Esophagus squamous epithelium (tissue), 5 donors: ENCODE measurements at regions not wholly inside any gene's neighbourhood (a gene's known extent, or its start where the extent isn't known, plus 50 kb on each side); places are given as distances from the start of the nearest gene placed in this dataset.

Experiments
- DNase-seq: peaks from one replicate; lab custom pipeline; 2025; lab: John Stamatoyannopoulos, UW
- H3K27ac ChIP-seq, 4 donors: fragments of 200-600 bp; sonication (generic); one replicate each; pipeline ENCODE4 v1.5.1; 2016 to 2019; ENCODE audit warnings: mild to moderate bottlenecking in 1 of 4
- H3K27me3 ChIP-seq, 4 donors: fragments of 200-600 bp; sonication (generic); 1 replicate in 3 of 4; 2 replicates in 1 of 4; pipeline versions ENCODE4 v1.5.1 to v1.6.0; 2017 to 2021; ENCODE audit warnings: antibody characterized with exemption in 1 of 4
- H3K36me3 ChIP-seq, 3 donors: fragments of 200-600 bp; sonication (generic); one replicate each; pipeline ENCODE4 v1.5.1; 2016 to 2019
- H3K4me1 ChIP-seq, 3 donors: fragments of 200-600 bp; sonication (generic); one replicate each; pipeline ENCODE4 v1.5.1; 2017 to 2019
- H3K4me3 ChIP-seq, 4 donors: fragments of 200-600 bp; sonication (generic); 1 replicate in 3 of 4; 2 replicates in 1 of 4; pipeline ENCODE4 v1.5.1; 2016 to 2019; ENCODE audit warnings: mild to moderate bottlenecking in 2 of 4, moderate library complexity in 1 of 4
- H3K9me3 ChIP-seq, 3 donors: fragments of 200-600 bp; sonication (generic); one replicate each; pipeline ENCODE4 v1.5.1; 2016 to 2019
- POLR2A ChIP-seq, 4 donors: fragments of 450-650 bp; IDR thresholded peaks; one replicate each; pipeline ENCODE4 v1.6.1; 2017; ENCODE audit warnings: antibody characterized with exemption in 4 of 4, mild to moderate bottlenecking in 4 of 4, moderate library complexity in 3 of 4
- WGBS, 2 donors: methylation state at CpG; one replicate each; pipeline ENCODE4 v1.1.5; 2018; 5-methylcytosine and 5-hydroxymethylcytosine counted together
- intact Hi-C: fragments of 100-400 bp; cut with DNase I; formaldehyde crosslinking; loops from one replicate; pipeline ENCODE4 v1.15.0; 2022
- TF ChIP-seq, protein P1 (sequence below), 6 experiments: fragments of 450-650 bp in 4 of 6; fragments of 200-600 bp in 2 of 6; sonication (generic) in 2 of 6; IDR thresholded peaks; one replicate each; pipeline ENCODE4 v1.5.1; 2016 to 2019; ENCODE audit warnings: antibody characterized with exemption in 6 of 6, mild to moderate bottlenecking in 4 of 6, moderate library complexity in 4 of 6
- donor health status: DM: yes; HTN: yes; CAD: no.

DNA sequence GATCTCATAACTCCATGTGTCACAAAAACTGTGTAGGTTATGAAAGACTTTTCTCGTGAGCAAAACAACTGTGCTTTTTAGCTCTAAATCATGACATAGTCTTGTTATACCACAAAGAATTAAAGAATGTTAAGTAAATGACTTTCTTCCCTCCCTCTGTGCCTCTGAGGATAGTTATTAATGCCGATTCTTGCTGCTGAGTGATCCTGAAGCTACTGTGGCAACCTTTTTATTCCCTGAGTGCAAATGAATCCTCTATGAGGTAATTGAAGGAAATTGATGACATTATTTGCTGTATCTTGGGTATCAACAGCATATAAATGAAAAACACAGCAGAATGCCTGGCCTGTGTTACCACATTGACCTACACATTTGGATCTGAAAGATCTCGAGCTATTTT, 142.2 kb upstream of the HDAC9 start:
- peaks cover 0 to 5% (median 0%) of the 10 kb centered on the region in 3 donors for H3K4me1 ChIP-seq
- H3K36me3 ChIP-seq = no peaks in the 10 kb centered on the region
- H3K27ac ChIP-seq = no peak overlapping the region
- H3K9me3 ChIP-seq = no peaks in the 10 kb centered on the region
- no peaks in the 10 kb centered on the region for H3K27me3 ChIP-seq
- 68 to 79% methylated on average over 3 of the region's 3 CpGs for WGBS, 2 donors
- no peak for TF ChIP-seq POLR2A (IDR thresholded peaks at IDR 0.05)
- TF ChIP-seq, protein P1, sequence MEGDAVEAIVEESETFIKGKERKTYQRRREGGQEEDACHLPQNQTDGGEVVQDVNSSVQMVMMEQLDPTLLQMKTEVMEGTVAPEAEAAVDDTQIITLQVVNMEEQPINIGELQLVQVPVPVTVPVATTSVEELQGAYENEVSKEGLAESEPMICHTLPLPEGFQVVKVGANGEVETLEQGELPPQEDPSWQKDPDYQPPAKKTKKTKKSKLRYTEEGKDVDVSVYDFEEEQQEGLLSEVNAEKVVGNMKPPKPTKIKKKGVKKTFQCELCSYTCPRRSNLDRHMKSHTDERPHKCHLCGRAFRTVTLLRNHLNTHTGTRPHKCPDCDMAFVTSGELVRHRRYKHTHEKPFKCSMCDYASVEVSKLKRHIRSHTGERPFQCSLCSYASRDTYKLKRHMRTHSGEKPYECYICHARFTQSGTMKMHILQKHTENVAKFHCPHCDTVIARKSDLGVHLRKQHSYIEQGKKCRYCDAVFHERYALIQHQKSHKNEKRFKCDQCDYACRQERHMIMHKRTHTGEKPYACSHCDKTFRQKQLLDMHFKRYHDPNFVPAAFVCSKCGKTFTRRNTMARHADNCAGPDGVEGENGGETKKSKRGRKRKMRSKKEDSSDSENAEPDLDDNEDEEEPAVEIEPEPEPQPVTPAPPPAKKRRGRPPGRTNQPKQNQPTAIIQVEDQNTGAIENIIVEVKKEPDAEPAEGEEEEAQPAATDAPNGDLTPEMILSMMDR (IDR thresholded peaks at IDR 0.05) = no peak
- intact Hi-C loops = loop anchor here (5.0 kb wide), 1 partner anchor 219 kb away; no protein-coding TSS in a partner anchor
- H3K4me3 ChIP-seq = no peak overlapping the region
- DNase-seq = no peak

DNA sequence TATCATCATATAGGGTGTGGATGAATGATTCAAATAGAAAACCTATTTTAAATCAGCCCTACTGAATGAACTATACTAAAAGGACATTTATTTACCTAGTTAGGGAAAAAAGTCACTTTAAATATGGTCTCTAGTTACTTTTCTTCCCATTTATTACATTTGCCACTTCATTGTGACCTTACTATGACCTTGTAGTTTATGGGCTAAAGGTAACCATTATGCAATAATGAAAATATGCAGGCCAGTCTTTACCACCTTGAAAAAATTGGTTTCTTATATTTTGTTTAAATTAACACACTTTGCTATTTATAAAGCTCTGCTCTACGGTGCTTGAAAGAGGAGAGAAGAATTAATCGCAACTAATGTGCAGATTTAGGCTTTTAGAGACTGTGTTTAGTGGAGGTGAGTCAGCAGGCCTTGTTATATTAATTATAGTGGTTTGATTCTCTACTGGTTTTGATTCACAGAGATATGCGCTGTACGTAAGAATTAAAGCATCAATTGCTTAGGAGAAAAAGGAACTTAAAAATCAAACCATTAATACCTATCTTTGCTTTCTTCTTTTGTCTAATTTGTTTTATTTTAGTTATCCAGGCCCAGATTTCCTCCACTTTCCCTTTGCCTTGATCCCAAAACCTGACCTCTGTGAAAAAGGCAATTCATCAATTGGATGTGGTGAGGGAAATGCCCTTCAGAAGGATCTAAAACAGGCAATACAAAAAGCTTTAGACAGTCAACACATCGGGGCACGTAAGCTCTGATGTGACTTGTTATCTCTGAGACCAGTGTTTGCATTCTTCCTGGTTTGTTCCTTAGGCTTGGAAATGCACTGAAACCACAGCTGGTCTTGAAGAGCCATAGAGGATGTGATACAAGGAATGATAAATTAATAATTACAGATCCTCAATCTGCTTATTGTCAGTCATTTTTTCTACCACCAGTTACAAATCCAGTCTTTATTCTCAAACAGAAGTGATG, 141.2 kb upstream of the HDAC9 start:
- Histone ChIP-seq H3K4me3 (no peak overlapping the region), H3K9me3 (no peaks in the 10 kb centered on the region), H3K36me3 (no peaks in the 10 kb centered on the region), H3K4me1 (peaks cover 0 to 5% (median 0%) of the 10 kb centered on the region in 3 donors), H3K27ac (no peak overlapping the region), H3K27me3 (no peaks in the 10 kb centered on the region)
- DNase-seq = no peak
- 83 to 86% methylated on average over 6 of the region's 6 CpGs for WGBS, 2 donors
- TF ChIP-seq POLR2A (IDR thresholded peaks at IDR 0.05) = no peak
- TF ChIP-seq, protein P1 (IDR thresholded peaks at IDR 0.05) = no peak
- intact Hi-C loops = loop anchor here (5.0 kb wide), 1 partner anchor 218 kb away; no protein-coding TSS in a partner anchor

DNA sequence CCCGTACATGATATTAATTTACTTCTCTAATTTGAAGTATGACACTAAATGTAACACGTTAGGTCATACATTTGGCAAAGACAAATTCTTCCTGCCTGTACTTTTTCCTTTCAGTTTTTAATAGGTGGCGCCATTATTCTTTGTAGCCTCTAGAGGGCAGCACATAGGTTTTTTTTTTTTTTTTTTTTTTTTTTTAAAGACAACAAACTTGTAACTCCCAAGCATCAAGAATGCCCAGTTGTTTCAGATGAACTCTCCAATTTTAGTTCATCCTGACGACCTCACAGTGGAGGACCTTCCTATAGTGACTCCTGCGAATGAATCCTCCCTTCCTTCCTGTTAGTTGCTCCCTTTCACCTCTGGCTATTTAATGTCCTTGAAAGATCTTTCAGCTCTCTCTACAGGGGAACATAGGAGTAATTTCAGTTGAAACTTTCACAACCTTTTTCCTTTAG, 139.3 kb upstream of the HDAC9 start:
- no peaks in the 10 kb centered on the region for H3K9me3 ChIP-seq
- no peak overlapping the region for H3K27ac ChIP-seq
- no peaks in the 10 kb centered on the region for H3K27me3 ChIP-seq
- intact Hi-C loops = no loop called here
- no peaks in the 10 kb centered on the region for H3K36me3 ChIP-seq
- TF ChIP-seq, protein P1 (IDR thresholded peaks at IDR 0.05) = peak; percentile 25 to 69 (median 53)
- no peak for TF ChIP-seq POLR2A (IDR thresholded peaks at IDR 0.05)
- H3K4me1 ChIP-seq = peaks cover 0 to 5% (median 0%) of the 10 kb centered on the region in 3 donors
- DNase-seq = no peak
- H3K4me3 ChIP-seq = no peak overlapping the region
- WGBS, 2 donors = 2 to 4% methylated on average over 5 of the region's 5 CpGs

DNA sequence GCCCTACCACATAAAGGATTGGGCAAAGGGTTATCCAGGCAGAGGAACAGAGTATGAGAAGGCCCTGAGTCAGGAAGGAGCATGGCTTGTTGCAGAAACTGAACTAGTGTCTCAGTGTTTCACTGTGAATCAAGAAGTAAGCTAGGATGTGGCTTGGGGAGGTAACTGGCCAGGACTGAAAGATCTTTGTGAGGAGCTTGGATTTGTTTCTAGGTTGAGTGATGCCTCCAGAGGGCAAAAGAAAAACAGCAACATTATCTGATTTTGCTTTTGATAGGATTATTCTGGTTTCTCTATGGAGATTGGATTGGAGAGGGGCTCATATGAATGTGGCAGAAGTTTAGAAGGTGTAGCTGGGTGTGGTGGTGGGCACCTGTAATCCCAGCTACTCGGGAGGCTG, 137.9 kb upstream of the HDAC9 start:
- intact Hi-C loops = no loop called here
- 69 to 83% methylated on average over 1 of the region's 1 CpG for WGBS, 2 donors
- Histone ChIP-seq H3K4me3 (no peak overlapping the region), H3K27ac (no peak overlapping the region), H3K4me1 (peaks cover 0 to 5% (median 0%) of the 10 kb centered on the region in 3 donors), H3K9me3 (no peaks in the 10 kb centered on the region), H3K36me3 (no peaks in the 10 kb centered on the region), H3K27me3 (no peaks in the 10 kb centered on the region)
- no peak for TF ChIP-seq POLR2A (IDR thresholded peaks at IDR 0.05)
- TF ChIP-seq, protein P1 (IDR thresholded peaks at IDR 0.05) = peak in 1 of 6 experiments; percentile 19
- no peak for DNase-seq

DNA sequence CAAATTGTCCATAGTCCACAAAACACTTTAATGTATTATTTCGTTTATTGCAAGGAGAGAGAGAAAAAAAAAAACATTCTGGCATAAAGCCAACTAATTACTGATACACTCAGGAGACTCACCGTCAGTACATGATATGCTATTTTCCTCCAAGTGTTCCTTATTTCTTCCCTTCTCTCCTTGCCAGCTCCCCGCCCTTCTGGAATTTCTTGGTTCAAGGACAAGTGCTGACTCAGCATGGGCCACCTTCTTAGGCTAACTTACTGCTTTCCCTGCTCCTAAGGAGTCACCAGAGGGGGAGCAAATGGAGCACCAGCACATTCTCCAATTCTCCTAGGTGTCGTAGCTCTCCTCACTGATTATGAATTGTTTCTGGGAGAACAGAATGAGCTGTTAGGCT, 133.8 kb upstream of the HDAC9 start:
- no peak overlapping the region for H3K4me3 ChIP-seq
- H3K36me3 ChIP-seq = no peaks in the 10 kb centered on the region
- intact Hi-C loops = no loop called here
- WGBS, 2 donors = 53 to 62% methylated on average over 4 of the region's 4 CpGs
- no peaks in the 10 kb centered on the region for H3K9me3 ChIP-seq
- no peaks in the 10 kb centered on the region for H3K4me1 ChIP-seq
- H3K27me3 ChIP-seq = no peaks in the 10 kb centered on the region
- no peak overlapping the region for H3K27ac ChIP-seq
- TF ChIP-seq POLR2A (IDR thresholded peaks at IDR 0.05) = no peak
- TF ChIP-seq, protein P1 (IDR thresholded peaks at IDR 0.05) = no peak
- no peak for DNase-seq
